ENCODE measurements at regions not wholly inside any gene's neighbourhood (a gene's known extent, or its start where the extent isn't known, plus 50 kb on each side); places are given as distances from the start of the nearest gene placed in this dataset.
"Not testable (repeated sequence)": the region's sequence is repeated elsewhere in the genome, so short reads cannot be mapped to it uniquely, and the experiment has no call there.

GRCh38 chr12:43255522-43256111, 296.4 kb downstream of the ADAMTS20 start:
- DNase-seq (ENCODE audit: low spot score) (no peak), FAIRE-seq (no peak)

GRCh38 chr12:43252585-43252984, 299.4 kb downstream of the ADAMTS20 start:
- no peak for FAIRE-seq

GRCh38 chr12:43245947-43246346, 306.1 kb downstream of the ADAMTS20 start:
- DNase-seq (ENCODE audit: low spot score) = no peak
- FAIRE-seq = no peak

More at GRCh38 chr12:43252585-43252984, 299.4 kb downstream of the ADAMTS20 start:
- no peak for DNase-seq (ENCODE audit: low spot score)

GRCh38 chr12:43241986-43242385, 310.0 kb downstream of the ADAMTS20 start:
- FAIRE-seq = no peak
- DNase-seq (ENCODE audit: low spot score) = no peak

GRCh38 chr12:43238281-43238680, 313.7 kb downstream of the ADAMTS20 start:
- no peak for FAIRE-seq

GRCh38 chr12:43237238-43237879, 314.6 kb downstream of the ADAMTS20 start:
- DNase-seq (ENCODE audit: low spot score) (no peak), FAIRE-seq (no peak)

More at GRCh38 chr12:43238281-43238680, 313.7 kb downstream of the ADAMTS20 start:
- peak; percentile 14 for DNase-seq (ENCODE audit: low spot score)

- no peak for FAIRE-seq
- no peak for DNase-seq (ENCODE audit: low spot score)
Measured at GRCh38 chr12:43235721-43236120, 316.3 kb downstream of the ADAMTS20 start.

GRCh38 chr12:43233861-43234260, 318.1 kb downstream of the ADAMTS20 start:
- FAIRE-seq (no peak), DNase-seq (ENCODE audit: low spot score) (no peak)

GRCh38 chr12:43226151-43226550, 325.9 kb downstream of the ADAMTS20 start:
- DNase-seq (ENCODE audit: low spot score) = no peak
- FAIRE-seq = no peak

- DNase-seq (ENCODE audit: low spot score); FAIRE-seq: not testable (repeated sequence)
Measured at GRCh38 chr12:43224190-43224805, 327.7 kb downstream of the ADAMTS20 start.

- no peak for DNase-seq (ENCODE audit: low spot score)
- no peak for FAIRE-seq
Measured at GRCh38 chr12:43222796-43223195, 329.2 kb downstream of the ADAMTS20 start.

GRCh38 chr12:43221216-43221615, 330.8 kb downstream of the ADAMTS20 start:
- DNase-seq (ENCODE audit: low spot score) (no peak), FAIRE-seq (no peak)

GRCh38 chr12:43216490-43216889, 335.5 kb downstream of the ADAMTS20 start:
- DNase-seq (ENCODE audit: low spot score) (no peak), FAIRE-seq (no peak)

GRCh38 chr12:43214166-43214565, 337.8 kb downstream of the ADAMTS20 start:
- no peak for DNase-seq (ENCODE audit: low spot score)
- FAIRE-seq = no peak

- DNase-seq (ENCODE audit: low spot score) (no peak), FAIRE-seq (no peak)
Measured at GRCh38 chr12:43213608-43214007, 338.4 kb downstream of the ADAMTS20 start.

- FAIRE-seq = peak; percentile 75
- peak; percentile 46 for DNase-seq (ENCODE audit: low spot score)
Measured at GRCh38 chr12:43210485-43211192, 341.4 kb downstream of the ADAMTS20 start.

- DNase-seq (ENCODE audit: low spot score) (peak; percentile 37), FAIRE-seq (no peak)
Measured at GRCh38 chr12:43208627-43209026, 343.4 kb downstream of the ADAMTS20 start.

GRCh38 chr12:43208221-43208620, 343.8 kb downstream of the ADAMTS20 start:
- DNase-seq (ENCODE audit: low spot score) = no peak
- no peak for FAIRE-seq

- peak; percentile 59 for FAIRE-seq
Measured at GRCh38 chr12:43206396-43206795, 345.6 kb downstream of the ADAMTS20 start.

GRCh38 chr12:43198608-43199007, 353.4 kb downstream of the ADAMTS20 start:
- DNase-seq (ENCODE audit: low spot score) (no peak), FAIRE-seq (no peak)

More at GRCh38 chr12:43206396-43206795, 345.6 kb downstream of the ADAMTS20 start:
- no peak for DNase-seq (ENCODE audit: low spot score)

GRCh38 chr12:43196268-43196907, 355.6 kb downstream of the ADAMTS20 start:
- no peak for FAIRE-seq

More at GRCh38 chr12:43196268-43196907, 355.6 kb downstream of the ADAMTS20 start:
- no peak for DNase-seq (ENCODE audit: low spot score)

Measured in RCC 7860 (cell line).